ENCODE measurements at regions not wholly inside any gene's neighbourhood (a gene's known extent, or its start where the extent isn't known, plus 50 kb on each side); places are given as distances from the start of the nearest gene placed in this dataset.

- Histone ChIP-seq H3K36me3 (no peaks in the 10 kb centered on the region), H3K4me1 (no peaks in the 10 kb centered on the region), H3K27ac (no peak overlapping the region), H3K9me3 (no peaks in the 10 kb centered on the region), H3K4me3 (no peak overlapping the region), H3K27me3 (no peaks in the 10 kb centered on the region)
- TF ChIP-seq CTCF (IDR thresholded peaks at IDR 0.05) (no peak), POLR2A (IDR thresholded peaks at IDR 0.05) (no peak)
- DNase-seq = no peak
Observed at GRCh38 chr4:124104101-124104500, 608.4 kb downstream of the ANKRD50 start.

DNA sequence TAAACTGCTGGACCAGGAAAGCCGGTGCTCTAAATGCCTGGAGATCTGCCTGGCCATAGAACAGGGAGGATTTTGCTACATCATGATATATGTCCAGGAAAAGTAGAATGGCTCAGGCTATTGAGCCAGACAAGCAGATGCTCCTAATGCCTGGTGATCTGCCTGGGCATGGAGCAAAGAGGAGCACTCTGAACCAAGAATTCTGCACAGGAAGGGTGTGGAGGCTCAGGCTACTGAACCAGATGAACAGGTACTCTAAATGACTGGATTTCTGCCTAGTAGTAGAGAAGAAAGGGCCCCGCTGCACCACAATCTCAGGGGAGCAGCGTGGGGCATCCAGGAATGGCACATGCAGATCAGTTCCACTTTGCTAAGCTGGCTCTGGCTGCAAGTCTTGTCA is 607.9 kb downstream of the ANKRD50 start:
- Histone ChIP-seq H3K27ac (no peak overlapping the region), H3K4me3 (no peak overlapping the region), H3K9me3 (no peaks in the 10 kb centered on the region), H3K4me1 (no peaks in the 10 kb centered on the region), H3K36me3 (no peaks in the 10 kb centered on the region), H3K27me3 (no peaks in the 10 kb centered on the region)
- TF ChIP-seq POLR2A (IDR thresholded peaks at IDR 0.05) (no peak), CTCF (IDR thresholded peaks at IDR 0.05) (no peak)
- DNase-seq = no peak

- no peak for DNase-seq
- H3K27me3 ChIP-seq = no peaks in the 10 kb centered on the region
Observed at GRCh38 chr4:124105212-124105611, 607.3 kb downstream of the ANKRD50 start.

GRCh38 chr4:124111411-124111810 is 601.1 kb downstream of the ANKRD50 start:
- DNase-seq = no peak
- Histone ChIP-seq H3K4me1 (no peaks in the 10 kb centered on the region), H3K27ac (no peak overlapping the region), H3K9me3 (no peaks in the 10 kb centered on the region), H3K27me3 (no peaks in the 10 kb centered on the region), H3K36me3 (no peaks in the 10 kb centered on the region), H3K4me3 (no peak overlapping the region)
- TF ChIP-seq POLR2A (IDR thresholded peaks at IDR 0.05) (no peak), CTCF (IDR thresholded peaks at IDR 0.05) (no peak)

More at GRCh38 chr4:124105212-124105611, 607.3 kb downstream of the ANKRD50 start:
- Histone ChIP-seq H3K4me1 (no peaks in the 10 kb centered on the region), H3K36me3 (no peaks in the 10 kb centered on the region), H3K4me3 (no peak overlapping the region), H3K27ac (no peak overlapping the region), H3K9me3 (no peaks in the 10 kb centered on the region)
- TF ChIP-seq CTCF (IDR thresholded peaks at IDR 0.05) (no peak), POLR2A (IDR thresholded peaks at IDR 0.05) (no peak)

DNA sequence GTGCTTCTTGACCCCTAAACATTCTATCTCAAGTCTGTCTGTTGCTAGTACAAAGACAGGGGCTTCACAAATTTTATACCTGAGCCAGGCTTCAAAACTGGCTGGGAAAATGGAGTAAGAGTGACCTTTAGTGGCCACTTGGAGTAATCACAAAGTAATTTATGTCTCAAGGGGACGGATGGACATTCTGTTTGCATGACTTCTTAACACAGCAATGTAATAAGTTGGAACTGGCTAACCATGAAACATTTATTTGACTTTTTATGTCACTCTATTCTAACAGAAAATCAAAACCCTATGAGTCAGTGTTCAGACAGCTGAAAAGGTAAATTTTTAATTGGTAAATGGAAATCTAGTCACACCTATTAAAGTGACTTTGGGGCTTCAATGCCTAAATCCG is 600.6 kb downstream of the ANKRD50 start:
- no peak for DNase-seq
- no peaks in the 10 kb centered on the region for H3K4me1 ChIP-seq
- TF ChIP-seq CTCF (IDR thresholded peaks at IDR 0.05) (peak in 5 of 6 experiments; percentile 15 to 73 (median 62)), POLR2A (IDR thresholded peaks at IDR 0.05) (no peak)
- no peaks in the 10 kb centered on the region for H3K27me3 ChIP-seq
- no peak overlapping the region for H3K4me3 ChIP-seq
- no peaks in the 10 kb centered on the region for H3K9me3 ChIP-seq
- H3K27ac ChIP-seq = no peak overlapping the region
- no peaks in the 10 kb centered on the region for H3K36me3 ChIP-seq

DNA sequence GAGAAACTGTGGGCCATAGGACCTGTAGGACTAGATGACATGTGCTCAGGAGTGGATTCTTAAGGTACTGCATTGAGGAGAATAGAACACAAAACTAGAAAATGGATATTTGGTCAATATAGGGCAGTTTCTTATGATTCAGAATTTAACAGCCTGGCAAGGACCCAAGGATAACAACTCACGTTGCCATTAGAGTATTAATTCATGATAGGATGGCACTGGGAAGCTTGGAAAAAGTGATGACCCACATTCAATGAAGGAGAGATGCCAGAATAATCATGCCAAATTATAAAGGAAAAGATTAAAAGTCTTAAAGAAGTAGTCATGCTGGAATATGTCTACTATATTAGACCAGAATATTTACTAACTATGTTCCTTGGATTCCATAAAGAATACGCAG is 594.5 kb downstream of the ANKRD50 start:
- H3K27ac ChIP-seq = no peak overlapping the region
- no peak for DNase-seq
- TF ChIP-seq POLR2A (IDR thresholded peaks at IDR 0.05) = no peak
- TF ChIP-seq CTCF (IDR thresholded peaks at IDR 0.05) = no peak
- no peak overlapping the region for H3K4me3 ChIP-seq
- no peaks in the 10 kb centered on the region for H3K36me3 ChIP-seq
- H3K27me3 ChIP-seq = no peaks in the 10 kb centered on the region
- no peaks in the 10 kb centered on the region for H3K9me3 ChIP-seq
- H3K4me1 ChIP-seq = no peaks in the 10 kb centered on the region
